ENCODE measurements at regions not wholly inside any gene's neighbourhood (a gene's known extent, or its start where the extent isn't known, plus 50 kb on each side); places are given as distances from the start of the nearest gene placed in this dataset.

GRCh38 chr13:53110614-53111013, 82.0 kb downstream of the OLFM4 start:
- Histone ChIP-seq H3K4me2 (ENCODE audit: insufficient read depth, insufficient read length, low read length) (no peak overlapping the region), H3K4me1 (ENCODE audit: insufficient read depth, low read length) (no peaks in the 10 kb centered on the region), H2BK15ac (ENCODE audit: low read depth, low read length) (no peak overlapping the region), H4K20me1 (ENCODE audit: control insufficient read depth, insufficient read depth, insufficient read length) (no peaks in the 10 kb centered on the region), H3K9ac (ENCODE audit: extremely low read depth, insufficient read length, low read length) (no peak overlapping the region), H2BK12ac (ENCODE audit: insufficient read length, low read depth, low read length) (no peak overlapping the region), H2BK20ac (ENCODE audit: low read depth, low read length, poor library complexity, severe bottlenecking) (no peak overlapping the region), H3K23me2 (ENCODE audit: insufficient read length, low read depth, low read length, poor library complexity, severe bottlenecking) (no peaks in the 10 kb centered on the region), H3K27ac (ENCODE audit: insufficient read length, low read depth, low read length) (no peak overlapping the region), H2AFZ (ENCODE audit: low read length) (no peak overlapping the region), H4K8ac (replicated peaks; ENCODE audit: insufficient read length, low read depth, low read length) (no peak overlapping the region), H3T11ph (ENCODE audit: low read length) (no peak overlapping the region), H2BK5ac (ENCODE audit: insufficient read length, low read length) (no peak overlapping the region), H3K18ac (ENCODE audit: insufficient read length, low read depth, low read length) (no peak overlapping the region), H4K91ac (ENCODE audit: insufficient read length, low read depth, low read length) (no peak overlapping the region), H2BK120ac (ENCODE audit: low read depth, low read length, poor library complexity, severe bottlenecking) (no peak overlapping the region), H3K79me2 (ENCODE audit: insufficient read depth, low read length) (no peaks in the 10 kb centered on the region), H3K4ac (ENCODE audit: low read depth, low read length) (no peak overlapping the region), H3K27me3 (ENCODE audit: insufficient read depth, low read length) (no peaks in the 10 kb centered on the region), H3K79me1 (ENCODE audit: insufficient read depth, low read depth, low read length, poor library complexity, severe bottlenecking) (no peaks in the 10 kb centered on the region), H3K23ac (ENCODE audit: insufficient read length, low read depth, low read length) (no peak overlapping the region), H4K5ac (ENCODE audit: insufficient read length, low read depth, low read length) (no peak overlapping the region), H3K9me3 (ENCODE audit: control insufficient read depth, low read depth, low read length) (no peaks in the 10 kb centered on the region), H2AK5ac (ENCODE audit: insufficient read length, low read length) (no peak overlapping the region), H3K14ac (ENCODE audit: insufficient read depth, low read length) (no peak overlapping the region), H3K56ac (ENCODE audit: insufficient read length, low read depth, low read length) (no peak overlapping the region)
- H3K4me3 Mint-ChIP-seq = no peak overlapping the region
- H3K4me1 Mint-ChIP-seq = peaks cover 0 to 3% of the 10 kb centered on the region in 2 experiments; a peak in 1 of 4 replicates
- no peak overlapping the region for H3K27ac Mint-ChIP-seq
- no peak for DNase-seq
- no peaks in the 10 kb centered on the region for H3K36me3 Mint-ChIP-seq (ENCODE audit: insufficient read depth in 1 of 3, low read depth in 3 of 3)
- no peaks in the 10 kb centered on the region for H3K9me3 Mint-ChIP-seq
- WGBS (ENCODE audit: extremely low coverage, insufficient read length, low lambda C conversion rate) = no CpG with 5 or more reads among the region's 4 CpGs
- H3K27me3 Mint-ChIP-seq (ENCODE audit: low read depth) = peaks cover 6% of the 10 kb centered on the region; the same call in 1 of the 2 replicates
- TF ChIP-seq CTCF (conservative IDR thresholded peaks at IDR 0.05) = no peak

All from H9 (cell line).